Transverse colon (tissue), 4 donors: ENCODE measurements at regions not wholly inside any gene's neighbourhood (a gene's known extent, or its start where the extent isn't known, plus 50 kb on each side); places are given as distances from the start of the nearest gene placed in this dataset.

ENCODE experiments used
- EP300 ChIP-seq: sonication (generic); formaldehyde crosslinking; IDR thresholded peaks from one replicate; pipeline ENCODE4 v1.6.1; 2017; ENCODE audit warnings: antibody characterized with exemption, low read depth
- POLR2A ChIP-seq: fragments of 450-650 bp; IDR thresholded peaks from one replicate; pipeline ENCODE4 v1.6.1; 2016; ENCODE audit warnings: antibody characterized with exemption, mild to moderate bottlenecking, moderate library complexity
- POLR2AphosphoS5 ChIP-seq, 3 donors: sonication (generic); formaldehyde crosslinking; IDR thresholded peaks; one replicate each; pipeline ENCODE4 v1.6.1; 2016; ENCODE audit warnings: antibody characterized with exemption in 3 of 3
- TF ChIP-seq, protein P1 (sequence below), 5 experiments: fragments of 200-600 bp in 3 of 5; fragments of 450-650 bp in 2 of 5; sonication (generic) in 3 of 5; IDR thresholded peaks; 1 replicate in 2 of 5; 2 replicates in 3 of 5; pipeline ENCODE4 v1.5.1; 2016 to 2017; ENCODE audit warnings: antibody characterized with exemption in 5 of 5, inconsistent platforms in 3 of 5, mild to moderate bottlenecking in 2 of 5, moderate library complexity in 1 of 5

DNA sequence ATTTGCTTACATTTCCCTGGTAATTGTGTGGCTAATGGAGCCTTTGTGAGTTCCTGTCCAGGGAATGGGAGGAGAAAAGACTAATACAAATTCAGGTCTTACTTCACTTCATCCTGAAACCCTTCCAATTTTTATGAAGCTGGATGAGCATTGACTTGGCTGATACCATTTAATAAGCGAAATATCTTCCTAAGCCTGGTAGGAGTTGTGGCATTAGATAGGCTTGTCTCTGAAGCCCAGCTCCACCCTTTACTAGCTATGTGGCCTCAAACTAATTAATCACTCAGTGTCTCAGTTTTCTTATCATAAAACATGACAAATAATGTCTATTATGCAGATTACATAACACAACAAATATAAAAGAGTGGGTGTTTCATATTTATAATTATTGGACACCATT, 106.3 kb downstream of the FGF9 start:
- TF ChIP-seq, protein P1, sequence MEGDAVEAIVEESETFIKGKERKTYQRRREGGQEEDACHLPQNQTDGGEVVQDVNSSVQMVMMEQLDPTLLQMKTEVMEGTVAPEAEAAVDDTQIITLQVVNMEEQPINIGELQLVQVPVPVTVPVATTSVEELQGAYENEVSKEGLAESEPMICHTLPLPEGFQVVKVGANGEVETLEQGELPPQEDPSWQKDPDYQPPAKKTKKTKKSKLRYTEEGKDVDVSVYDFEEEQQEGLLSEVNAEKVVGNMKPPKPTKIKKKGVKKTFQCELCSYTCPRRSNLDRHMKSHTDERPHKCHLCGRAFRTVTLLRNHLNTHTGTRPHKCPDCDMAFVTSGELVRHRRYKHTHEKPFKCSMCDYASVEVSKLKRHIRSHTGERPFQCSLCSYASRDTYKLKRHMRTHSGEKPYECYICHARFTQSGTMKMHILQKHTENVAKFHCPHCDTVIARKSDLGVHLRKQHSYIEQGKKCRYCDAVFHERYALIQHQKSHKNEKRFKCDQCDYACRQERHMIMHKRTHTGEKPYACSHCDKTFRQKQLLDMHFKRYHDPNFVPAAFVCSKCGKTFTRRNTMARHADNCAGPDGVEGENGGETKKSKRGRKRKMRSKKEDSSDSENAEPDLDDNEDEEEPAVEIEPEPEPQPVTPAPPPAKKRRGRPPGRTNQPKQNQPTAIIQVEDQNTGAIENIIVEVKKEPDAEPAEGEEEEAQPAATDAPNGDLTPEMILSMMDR (IDR thresholded peaks at IDR 0.05) = no peak
- TF ChIP-seq EP300 (no peak), POLR2A (no peak), POLR2AphosphoS5 (IDR thresholded peaks at IDR 0.05) (no peak)
